Ascending aorta (tissue), 2 donors: ENCODE measurements at regions not wholly inside any gene's neighbourhood (a gene's known extent, or its start where the extent isn't known, plus 50 kb on each side); places are given as distances from the start of the nearest gene placed in this dataset.

Experiments used
- DNase-seq, 2 donors: peaks; one replicate each; pipeline ENCODE4 v3.0.0-alpha.2; 2019; ENCODE audit warnings: low spot score in 2 of 2
- H3K27ac ChIP-seq, 2 donors: fragments of 200-600 bp; sonication (generic); one replicate each; pipeline ENCODE4 v1.5.1; 2016 to 2017; ENCODE audit warnings: mild to moderate bottlenecking in 1 of 2
- H3K27me3 ChIP-seq: fragments of 200-600 bp; sonication (generic); one replicate; pipeline ENCODE4 v1.5.1; 2017
- H3K36me3 ChIP-seq, 2 donors: fragments of 200-600 bp; sonication (generic); one replicate each; pipeline ENCODE4 v1.5.1; 2016
- H3K4me1 ChIP-seq, 2 donors: fragments of 200-600 bp; sonication (generic); one replicate each; pipeline ENCODE4 v1.5.1; 2016 to 2017; ENCODE audit warnings: mild to moderate bottlenecking in 1 of 2
- H3K4me3 ChIP-seq, 2 donors: fragments of 200-600 bp; sonication (generic); one replicate each; pipeline ENCODE4 v1.5.1; 2016 to 2017; ENCODE audit warnings: mild to moderate bottlenecking in 1 of 2
- H3K9me3 ChIP-seq, 2 donors: fragments of 200-600 bp; sonication (generic); one replicate each; pipeline ENCODE4 v1.5.1; 2016
- intact Hi-C: fragments of 100-400 bp; cut with DNase I; formaldehyde crosslinking; loops from one replicate; pipeline ENCODE4 v1.15.1; 2023
- TF ChIP-seq, protein P1 (sequence below), 3 experiments: fragments of 200-600 bp in 2 of 3; fragments of 450-650 bp in 1 of 3; sonication (generic) in 2 of 3; IDR thresholded peaks; one replicate each; pipeline ENCODE4 v1.5.1; 2016 to 2019; ENCODE audit warnings: antibody characterized with exemption in 3 of 3, mild to moderate bottlenecking in 1 of 3, moderate library complexity in 1 of 3

DNA sequence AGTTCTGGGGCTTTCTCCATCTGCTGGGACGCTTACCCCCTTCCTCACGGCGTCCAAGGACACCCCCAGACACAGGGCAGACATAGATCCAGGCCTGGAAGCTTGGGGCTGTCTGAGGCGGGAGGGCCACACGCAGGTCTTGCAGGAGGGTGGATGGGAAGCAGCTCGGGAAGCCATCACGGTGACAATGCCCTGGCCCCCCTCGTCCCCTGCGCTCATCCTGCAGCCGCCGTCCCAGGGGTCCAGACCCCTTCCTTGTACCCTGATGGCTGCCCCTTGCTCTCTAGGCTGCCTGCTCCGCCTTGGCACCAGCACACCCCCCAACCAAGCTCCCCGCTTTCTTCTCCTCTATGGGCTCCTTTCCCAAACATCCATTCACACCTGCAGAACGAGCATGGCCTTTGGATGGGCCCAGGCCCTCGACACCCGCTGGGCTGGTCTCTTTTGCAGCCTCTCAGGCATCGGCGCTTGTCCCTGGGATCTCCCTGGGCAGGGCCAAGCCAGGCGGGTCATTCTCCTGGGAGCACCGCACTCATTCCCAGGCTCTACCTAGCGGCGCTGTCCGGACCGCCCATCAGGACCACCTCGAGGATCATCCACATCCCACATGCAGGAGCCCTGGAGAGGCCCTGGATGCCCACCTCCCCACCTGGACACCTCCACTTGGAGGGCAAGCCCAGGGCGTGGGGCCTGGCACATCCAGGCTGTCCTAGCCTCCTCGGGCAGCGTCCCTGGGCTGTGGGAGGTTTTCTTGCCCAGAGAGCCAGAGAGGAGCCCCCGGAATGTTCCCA, 274.9 kb downstream of the NDUFA10 start:
- no peak for DNase-seq
- Histone ChIP-seq H3K27me3 (no peaks in the 10 kb centered on the region), H3K9me3 (no peaks in the 10 kb centered on the region), H3K36me3 (no peaks in the 10 kb centered on the region), H3K27ac (no peak overlapping the region), H3K4me1 (peaks cover 15 to 19% of the 10 kb centered on the region in 2 donors), H3K4me3 (no peak overlapping the region)
- TF ChIP-seq, protein P1, sequence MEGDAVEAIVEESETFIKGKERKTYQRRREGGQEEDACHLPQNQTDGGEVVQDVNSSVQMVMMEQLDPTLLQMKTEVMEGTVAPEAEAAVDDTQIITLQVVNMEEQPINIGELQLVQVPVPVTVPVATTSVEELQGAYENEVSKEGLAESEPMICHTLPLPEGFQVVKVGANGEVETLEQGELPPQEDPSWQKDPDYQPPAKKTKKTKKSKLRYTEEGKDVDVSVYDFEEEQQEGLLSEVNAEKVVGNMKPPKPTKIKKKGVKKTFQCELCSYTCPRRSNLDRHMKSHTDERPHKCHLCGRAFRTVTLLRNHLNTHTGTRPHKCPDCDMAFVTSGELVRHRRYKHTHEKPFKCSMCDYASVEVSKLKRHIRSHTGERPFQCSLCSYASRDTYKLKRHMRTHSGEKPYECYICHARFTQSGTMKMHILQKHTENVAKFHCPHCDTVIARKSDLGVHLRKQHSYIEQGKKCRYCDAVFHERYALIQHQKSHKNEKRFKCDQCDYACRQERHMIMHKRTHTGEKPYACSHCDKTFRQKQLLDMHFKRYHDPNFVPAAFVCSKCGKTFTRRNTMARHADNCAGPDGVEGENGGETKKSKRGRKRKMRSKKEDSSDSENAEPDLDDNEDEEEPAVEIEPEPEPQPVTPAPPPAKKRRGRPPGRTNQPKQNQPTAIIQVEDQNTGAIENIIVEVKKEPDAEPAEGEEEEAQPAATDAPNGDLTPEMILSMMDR (IDR thresholded peaks at IDR 0.05): no peak
- intact Hi-C loops: no loop called here

DNA sequence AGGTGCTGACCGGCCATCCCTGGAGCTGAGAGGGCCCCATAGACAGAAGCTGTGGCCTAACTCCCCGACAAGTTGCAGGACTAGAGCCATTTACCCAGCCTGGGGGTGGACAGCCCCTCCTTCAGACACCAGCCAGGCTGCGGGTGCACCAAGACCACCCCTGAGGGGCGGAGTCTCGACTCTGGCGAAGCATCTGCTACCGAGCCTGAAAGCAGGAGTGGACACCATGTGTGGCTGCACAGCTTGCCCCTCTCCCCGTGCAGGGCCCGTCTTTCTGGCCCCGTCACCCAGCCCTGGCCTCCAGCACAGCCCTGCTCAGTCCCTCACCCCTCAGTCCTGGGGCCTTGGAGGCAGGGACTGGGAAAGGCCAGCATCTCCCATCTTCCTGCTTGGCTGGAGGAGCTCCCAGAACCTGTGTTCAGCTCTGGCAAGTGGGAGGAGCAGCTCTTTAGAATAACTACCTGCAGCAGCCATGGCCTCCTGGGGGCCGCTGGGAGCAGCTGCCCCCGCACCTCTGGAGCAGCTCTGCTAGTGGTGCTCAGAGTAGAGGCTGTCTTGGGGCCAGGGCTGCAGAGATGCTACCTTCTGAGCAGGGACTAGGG, 275.8 kb downstream of the NDUFA10 start:
- DNase-seq: no peak
- Histone ChIP-seq H3K9me3 (no peaks in the 10 kb centered on the region), H3K27me3 (no peaks in the 10 kb centered on the region), H3K4me3 (no peak overlapping the region), H3K4me1 (peaks cover 15 to 17% of the 10 kb centered on the region in 2 donors), H3K36me3 (no peaks in the 10 kb centered on the region), H3K27ac (no peak overlapping the region)
- TF ChIP-seq, protein P1 (IDR thresholded peaks at IDR 0.05): no peak
- intact Hi-C loops: no loop called here

DNA sequence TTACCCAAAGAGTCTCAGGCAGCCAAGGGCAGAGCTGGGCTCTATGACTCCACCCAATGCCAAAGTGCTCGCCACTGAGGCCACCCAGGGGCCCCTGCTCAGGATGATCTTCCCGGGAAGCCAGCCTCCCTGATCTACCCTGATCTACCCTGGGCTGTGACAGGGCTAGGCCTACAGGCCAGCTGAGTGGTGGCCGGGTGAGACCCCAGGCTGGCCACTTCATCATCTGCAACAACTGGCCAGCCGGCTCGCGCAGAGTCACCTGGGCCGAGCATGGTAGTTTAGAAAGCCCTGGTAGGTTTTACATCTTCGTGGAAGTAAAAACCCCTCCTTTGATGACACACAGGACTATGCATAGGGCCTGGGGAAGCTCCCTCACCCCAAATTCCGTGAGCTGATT, 276.3 kb downstream of the NDUFA10 start:
- no peaks in the 10 kb centered on the region for H3K27me3 ChIP-seq
- no peak overlapping the region for H3K27ac ChIP-seq
- TF ChIP-seq, protein P1 (IDR thresholded peaks at IDR 0.05): no peak
- H3K9me3 ChIP-seq: no peaks in the 10 kb centered on the region
- H3K4me3 ChIP-seq: no peak overlapping the region
- H3K4me1 ChIP-seq: peaks cover 15 to 17% of the 10 kb centered on the region in 2 donors
- DNase-seq: no peak
- H3K36me3 ChIP-seq: no peaks in the 10 kb centered on the region
- intact Hi-C loops: no loop called here

DNA sequence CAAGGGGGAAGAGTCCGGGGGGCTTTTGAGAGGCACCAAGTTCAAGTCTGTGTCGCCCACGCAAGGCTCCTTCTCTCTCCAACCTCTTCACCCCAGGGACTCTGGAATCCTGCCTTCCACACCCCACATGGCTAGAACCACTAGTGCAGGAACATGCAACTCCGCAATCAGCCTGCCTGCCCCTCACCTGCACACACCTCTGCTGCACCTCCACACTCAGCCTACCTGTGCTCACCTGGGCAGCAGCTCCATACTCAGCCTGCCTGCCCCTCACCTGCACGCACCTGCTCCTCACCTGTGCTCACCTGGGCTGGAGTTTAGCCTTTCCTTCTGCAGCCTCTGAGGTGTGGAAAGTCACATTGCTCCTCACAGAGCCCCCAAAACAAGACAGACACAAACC, 277.4 kb downstream of the NDUFA10 start:
- H3K27me3 ChIP-seq: no peaks in the 10 kb centered on the region
- H3K36me3 ChIP-seq: no peaks in the 10 kb centered on the region
- intact Hi-C loops: no loop called here
- H3K4me1 ChIP-seq: peaks cover 13 to 16% of the 10 kb centered on the region in 2 donors
- no peak overlapping the region for H3K27ac ChIP-seq
- TF ChIP-seq, protein P1 (IDR thresholded peaks at IDR 0.05): no peak
- H3K9me3 ChIP-seq: no peaks in the 10 kb centered on the region
- DNase-seq: no peak
- H3K4me3 ChIP-seq: no peak overlapping the region

DNA sequence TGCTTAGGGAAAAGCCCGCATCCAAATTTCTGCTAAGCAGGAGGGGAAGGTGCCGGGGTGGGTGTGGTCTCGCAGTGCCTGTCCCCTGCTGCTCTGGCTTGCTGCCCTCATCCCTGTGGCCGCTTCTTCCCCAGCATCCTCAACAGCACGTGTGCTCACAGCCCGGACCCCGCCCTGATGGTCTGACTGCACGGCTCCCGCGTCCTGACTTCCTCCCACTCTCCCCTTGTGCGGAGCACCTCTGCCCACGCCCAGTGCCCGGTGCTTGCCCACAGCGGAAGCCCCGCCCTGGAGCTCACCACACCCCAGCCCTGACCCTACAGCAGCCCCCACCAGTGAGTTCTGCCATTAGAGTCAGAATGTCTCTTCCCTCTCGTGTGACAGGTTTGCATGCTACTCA, 277.9 kb downstream of the NDUFA10 start:
- no peaks in the 10 kb centered on the region for H3K27me3 ChIP-seq
- H3K4me3 ChIP-seq: no peak overlapping the region
- no peak for DNase-seq
- no peaks in the 10 kb centered on the region for H3K36me3 ChIP-seq
- H3K9me3 ChIP-seq: no peaks in the 10 kb centered on the region
- intact Hi-C loops: no loop called here
- H3K27ac ChIP-seq: no peak overlapping the region
- TF ChIP-seq, protein P1 (IDR thresholded peaks at IDR 0.05): no peak
- peaks cover 10 to 11% of the 10 kb centered on the region in 2 donors for H3K4me1 ChIP-seq
